Panc1 (cell line): ENCODE measurements at regions not wholly inside any gene's neighbourhood (a gene's known extent, or its start where the extent isn't known, plus 50 kb on each side); places are given as distances from the start of the nearest gene placed in this dataset.

Experiments used
- ATAC-seq: fragments of 200-7000 bp; cut with Tn5 transposase; 2 replicates; pipeline ENCODE4 v1.9.1; 2020; ENCODE audit warnings: mild to moderate bottlenecking, moderate library complexity
- BruUV-seq: library from RNA; stranded (reverse); fragments of 400-500 nt; replicated peaks from 2 replicates; lab custom pipeline; 2021; lab: Mats Ljungman, UMichigan
- CTCF ChIA-PET: fragments of 300-600 bp; sonication (Branson Sonifier 250); formaldehyde crosslinking; loops from one replicate; lab custom pipeline; 2022; ENCODE audit warnings: antibody characterized with exemption; lab: Charles Lee
- POLR2A ChIA-PET: fragments of 300-600 bp; sonication (Branson Sonifier 250); formaldehyde crosslinking; loops from one replicate; lab custom pipeline; 2022; ENCODE audit warnings: antibody characterized with exemption; lab: Charles Lee
- DNase-seq: peaks from one replicate; pipeline ENCODE4 v3.0.0-alpha.2; 2010; ENCODE audit warnings: low read depth, low spot score
- H3K27ac ChIP-seq: 2 replicates; pipeline ENCODE4 v1.5.1; 2011; ENCODE audit warnings: mild to moderate bottlenecking, low read length, inconsistent platforms
- H3K27me3 ChIP-seq: fragments of 200-500 bp; sonication (Bioruptor generic); 2 replicates; pipeline ENCODE4 v1.6.0; 2014; ENCODE audit warnings: low read length, inconsistent platforms; ENCODE audit not compliant: control insufficient read depth, insufficient read depth
- H3K36me3 ChIP-seq: fragments of 200-500 bp; sonication (Bioruptor generic); 2 replicates; pipeline ENCODE4 v1.5.1; 2014; ENCODE audit warnings: inconsistent platforms, mild to moderate bottlenecking, low read length, moderate library complexity; ENCODE audit not compliant: control insufficient read depth, insufficient read depth
- H3K4me1 ChIP-seq: 2 replicates; pipeline ENCODE4 v1.5.1; 2011; ENCODE audit warnings: inconsistent platforms, mild to moderate bottlenecking, low read length, moderate library complexity; ENCODE audit not compliant: control insufficient read depth, insufficient read depth
- H3K4me3 ChIP-seq, 2 experiments: 2 replicates each; pipeline ENCODE4 v1.5.1; 2011 to 2012; ENCODE audit warnings: low read depth in 2 of 2, low read length in 2 of 2, mild to moderate bottlenecking in 2 of 2, inconsistent platforms in 1 of 2, moderate library complexity in 1 of 2
- H3K9me3 ChIP-seq: fragments of 200-500 bp; sonication (Bioruptor generic); 2 replicates; pipeline ENCODE4 v1.5.1; 2014; ENCODE audit warnings: low read depth, mild to moderate bottlenecking, inconsistent platforms, low read length, moderate library complexity; ENCODE audit not compliant: control insufficient read depth, insufficient read depth
- POLR2AphosphoS5 ChIP-seq: IDR thresholded peaks from 2 replicates; pipeline ENCODE4 v1.6.1; 2012; ENCODE audit warnings: mild to moderate bottlenecking, low read depth, low read length, moderate library complexity
- SIN3A ChIP-seq: IDR thresholded peaks from 2 replicates; pipeline ENCODE4 v1.6.1; 2012; ENCODE audit warnings: low read depth, mild to moderate bottlenecking, low read length, moderate library complexity, borderline replicate concordance; ENCODE audit not compliant: insufficient read depth
- TCF7L2 ChIP-seq: IDR thresholded peaks from 2 replicates; pipeline ENCODE4 v1.6.1; 2011; ENCODE audit warnings: mild to moderate bottlenecking, low read depth, low read length, inconsistent platforms
- in situ Hi-C: cut with HindIII; loops from 2 replicates; pipeline ENCODE4 v1.10.0; 2016; ENCODE audit warnings: low sequenced_read_pairs, low pct_unique_long_range_greater_than_20kb
- intact Hi-C: fragments of 100-400 bp; cut with micrococcal nuclease; formaldehyde crosslinking; loops from one replicate; pipeline ENCODE4 v1.10.0; 2022; ENCODE audit not compliant: unreplicated experiment
- TF ChIP-seq, protein P1 (sequence below), 2 experiments: IDR thresholded peaks; 2 replicates each; pipeline ENCODE4 v1.6.1; 2011 to 2012; ENCODE audit warnings: low read depth in 2 of 2, control low read depth in 1 of 2, low read length in 1 of 2, mild to moderate bottlenecking in 1 of 2, moderate library complexity in 1 of 2; ENCODE audit not compliant: insufficient read depth in 1 of 2
- TF ChIP-seq, protein P2 (sequence below): fragments of 450-650 bp; IDR thresholded peaks from 2 replicates; pipeline ENCODE4 v1.5.1; 2017; ENCODE audit warnings: mild to moderate bottlenecking

DNA sequence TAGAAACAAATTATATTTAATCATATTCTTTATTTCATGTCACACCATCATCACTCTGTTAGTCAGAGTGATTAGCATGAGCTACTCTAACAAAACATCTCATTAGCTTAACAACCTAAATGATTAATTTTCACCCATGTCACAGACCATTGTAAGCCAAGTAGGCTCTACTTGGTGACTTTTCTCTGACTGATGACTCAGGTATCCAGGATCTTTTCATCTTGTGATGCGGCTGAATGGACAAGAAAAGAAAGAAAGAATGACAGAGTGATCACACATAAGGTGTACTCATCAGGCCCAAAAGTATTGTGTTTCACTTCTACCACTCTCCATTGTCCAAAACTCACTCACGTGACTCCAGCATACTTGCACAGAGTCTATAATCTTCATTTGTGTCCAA is 299.3 kb downstream of the ANXA1 start:
- intact Hi-C loops = no loop called here
- Histone ChIP-seq H3K36me3 (no peaks in the 10 kb centered on the region), H3K9me3 (no peaks in the 10 kb centered on the region), H3K4me3 (no peak overlapping the region), H3K27ac (no peak overlapping the region), H3K27me3 (no peaks in the 10 kb centered on the region), H3K4me1 (no peaks in the 10 kb centered on the region)
- no peak for TF ChIP-seq POLR2AphosphoS5
- TF ChIP-seq SIN3A = no peak
- TF ChIP-seq, protein P1, sequence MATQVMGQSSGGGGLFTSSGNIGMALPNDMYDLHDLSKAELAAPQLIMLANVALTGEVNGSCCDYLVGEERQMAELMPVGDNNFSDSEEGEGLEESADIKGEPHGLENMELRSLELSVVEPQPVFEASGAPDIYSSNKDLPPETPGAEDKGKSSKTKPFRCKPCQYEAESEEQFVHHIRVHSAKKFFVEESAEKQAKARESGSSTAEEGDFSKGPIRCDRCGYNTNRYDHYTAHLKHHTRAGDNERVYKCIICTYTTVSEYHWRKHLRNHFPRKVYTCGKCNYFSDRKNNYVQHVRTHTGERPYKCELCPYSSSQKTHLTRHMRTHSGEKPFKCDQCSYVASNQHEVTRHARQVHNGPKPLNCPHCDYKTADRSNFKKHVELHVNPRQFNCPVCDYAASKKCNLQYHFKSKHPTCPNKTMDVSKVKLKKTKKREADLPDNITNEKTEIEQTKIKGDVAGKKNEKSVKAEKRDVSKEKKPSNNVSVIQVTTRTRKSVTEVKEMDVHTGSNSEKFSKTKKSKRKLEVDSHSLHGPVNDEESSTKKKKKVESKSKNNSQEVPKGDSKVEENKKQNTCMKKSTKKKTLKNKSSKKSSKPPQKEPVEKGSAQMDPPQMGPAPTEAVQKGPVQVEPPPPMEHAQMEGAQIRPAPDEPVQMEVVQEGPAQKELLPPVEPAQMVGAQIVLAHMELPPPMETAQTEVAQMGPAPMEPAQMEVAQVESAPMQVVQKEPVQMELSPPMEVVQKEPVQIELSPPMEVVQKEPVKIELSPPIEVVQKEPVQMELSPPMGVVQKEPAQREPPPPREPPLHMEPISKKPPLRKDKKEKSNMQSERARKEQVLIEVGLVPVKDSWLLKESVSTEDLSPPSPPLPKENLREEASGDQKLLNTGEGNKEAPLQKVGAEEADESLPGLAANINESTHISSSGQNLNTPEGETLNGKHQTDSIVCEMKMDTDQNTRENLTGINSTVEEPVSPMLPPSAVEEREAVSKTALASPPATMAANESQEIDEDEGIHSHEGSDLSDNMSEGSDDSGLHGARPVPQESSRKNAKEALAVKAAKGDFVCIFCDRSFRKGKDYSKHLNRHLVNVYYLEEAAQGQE (IDR thresholded peaks at IDR 0.05; ENCODE audit: insufficient read depth in 1 of 2, low read depth in 2 of 2, low read length in 1 of 2) = no peak
- TF ChIP-seq, protein P2, sequence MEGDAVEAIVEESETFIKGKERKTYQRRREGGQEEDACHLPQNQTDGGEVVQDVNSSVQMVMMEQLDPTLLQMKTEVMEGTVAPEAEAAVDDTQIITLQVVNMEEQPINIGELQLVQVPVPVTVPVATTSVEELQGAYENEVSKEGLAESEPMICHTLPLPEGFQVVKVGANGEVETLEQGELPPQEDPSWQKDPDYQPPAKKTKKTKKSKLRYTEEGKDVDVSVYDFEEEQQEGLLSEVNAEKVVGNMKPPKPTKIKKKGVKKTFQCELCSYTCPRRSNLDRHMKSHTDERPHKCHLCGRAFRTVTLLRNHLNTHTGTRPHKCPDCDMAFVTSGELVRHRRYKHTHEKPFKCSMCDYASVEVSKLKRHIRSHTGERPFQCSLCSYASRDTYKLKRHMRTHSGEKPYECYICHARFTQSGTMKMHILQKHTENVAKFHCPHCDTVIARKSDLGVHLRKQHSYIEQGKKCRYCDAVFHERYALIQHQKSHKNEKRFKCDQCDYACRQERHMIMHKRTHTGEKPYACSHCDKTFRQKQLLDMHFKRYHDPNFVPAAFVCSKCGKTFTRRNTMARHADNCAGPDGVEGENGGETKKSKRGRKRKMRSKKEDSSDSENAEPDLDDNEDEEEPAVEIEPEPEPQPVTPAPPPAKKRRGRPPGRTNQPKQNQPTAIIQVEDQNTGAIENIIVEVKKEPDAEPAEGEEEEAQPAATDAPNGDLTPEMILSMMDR = no peak
- TF ChIP-seq TCF7L2 = no peak
- CTCF ChIA-PET = no interaction called here
- in situ Hi-C loops = no loop called here
- ATAC-seq = no peak
- POLR2A ChIA-PET = no interaction called here
- no TSS peak for BruUV-seq
- DNase-seq = no peak

DNA sequence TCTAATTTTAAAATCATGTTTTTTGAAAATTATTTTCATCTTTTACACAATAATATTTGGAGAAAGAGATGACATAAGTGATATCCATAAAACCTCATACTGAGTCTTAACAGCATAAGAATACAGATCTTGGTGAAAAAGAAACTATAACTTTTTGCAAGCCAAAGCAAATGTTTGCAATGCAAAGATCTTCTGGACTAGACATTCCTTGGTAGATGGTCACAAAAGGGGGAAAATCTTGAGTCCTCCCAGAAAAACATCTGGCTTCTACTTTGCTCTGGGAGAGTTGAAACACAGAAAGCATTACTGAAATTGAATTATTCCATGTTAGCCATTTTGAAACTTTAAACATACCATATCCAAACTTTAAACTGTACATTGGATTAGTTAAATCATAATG is 308.2 kb downstream of the ANXA1 start:
- TF ChIP-seq SIN3A (no peak), POLR2AphosphoS5 (no peak), TCF7L2 (no peak)
- TF ChIP-seq, protein P1 (IDR thresholded peaks at IDR 0.05; ENCODE audit: insufficient read depth in 1 of 2, low read depth in 2 of 2, low read length in 1 of 2) = no peak
- TF ChIP-seq, protein P2 = no peak
- in situ Hi-C loops = no loop called here
- ATAC-seq = no peak
- POLR2A ChIA-PET = no interaction called here
- H3K36me3 ChIP-seq = no peaks in the 10 kb centered on the region
- H3K4me3 ChIP-seq = no peak overlapping the region
- no peak overlapping the region for H3K27ac ChIP-seq
- intact Hi-C loops = loop anchor here (10.0 kb wide), 1 partner anchor 55 kb away; no protein-coding TSS in a partner anchor
- DNase-seq = no peak
- no peaks in the 10 kb centered on the region for H3K9me3 ChIP-seq
- no peaks in the 10 kb centered on the region for H3K27me3 ChIP-seq
- BruUV-seq = no TSS peak
- CTCF ChIA-PET = no interaction called here
- H3K4me1 ChIP-seq = no peaks in the 10 kb centered on the region
